K562 (cell line): ENCODE measurements at regions not wholly inside any gene's neighbourhood (a gene's known extent, or its start where the extent isn't known, plus 50 kb on each side); places are given as distances from the start of the nearest gene placed in this dataset.

Source experiments
- ATAC-seq: fragments of 200-7000 bp; cut with Tn5 transposase; 3 replicates; pipeline ENCODE4 v1.9.1; 2020; ENCODE audit warnings: moderate library complexity
- BruUV-seq: library from RNA; stranded (reverse); fragments of 400-500 nt; replicated peaks from 2 replicates; lab custom pipeline; 2021; lab: Mats Ljungman, UMichigan
- CTCF ChIA-PET: fragments of 300-600 bp; formaldehyde crosslinking; extraction: SDS; loops from one replicate; lab custom pipeline; 2021; ENCODE audit warnings: low intra/inter-chr PET ratio; lab: Yijun Ruan, JAX
- POLR2A ChIA-PET: fragments of 300-600, 350-650 bp; sonication (Branson Sonifier 250); formaldehyde crosslinking; extraction: SDS; loops from one replicate; lab custom pipeline; 2021; ENCODE audit warnings: antibody characterized with exemption, inconsistent platforms; lab: Yijun Ruan, JAX
- DNase-seq, 4 experiments: peaks; one replicate each; pipeline versions ENCODE4 v3.0.0 to v3.0.0-alpha.2; 2011 to 2018; ENCODE audit warnings: low spot score in 3 of 4, mixed read lengths in 3 of 4; ENCODE audit errors: extremely low read depth in 1 of 4
- FAIRE-seq: peaks from 2 replicates; lab custom pipeline; 2011; peaks lifted over from hg19 to GRCh38; lab: Jason Lieb, UNC
- H2AFZ ChIP-seq: 2 replicates; pipeline ENCODE4 v1.6.0; 2011; ENCODE audit warnings: low read depth, low read length, control low read depth, inconsistent platforms
- H3K27ac ChIP-seq: fragments of 200-600 bp; 3 replicates; pipeline ENCODE4 v1.8.0; 2011; ENCODE audit warnings: low read depth, mild to moderate bottlenecking, control low read depth, inconsistent platforms, low read length, moderate library complexity, mixed read lengths; ENCODE audit errors: extremely low read depth
- H3K27me3 ChIP-seq, 2 experiments: fragments of 300-600 bp in 1 of 2; 2 replicates in 1 of 2; 3 replicates in 1 of 2; pipeline versions ENCODE4 v1.6.0 to v1.8.0; 2011; ENCODE audit warnings: inconsistent platforms in 2 of 2, low read length in 2 of 2, mild to moderate bottlenecking in 1 of 2, mixed read lengths in 1 of 2, moderate library complexity in 1 of 2; ENCODE audit not compliant: control insufficient read depth in 2 of 2, insufficient read depth in 2 of 2
- H3K36me3 ChIP-seq: fragments of 300-600 bp; 3 replicates; pipeline ENCODE4 v1.8.0; 2011; ENCODE audit warnings: mild to moderate bottlenecking, low read length, inconsistent platforms; ENCODE audit not compliant: control insufficient read depth, insufficient read depth
- H3K4me1 ChIP-seq, 2 experiments: fragments of 200-600 bp in 1 of 2; replicated peaks in 1 of 2; 2 replicates in 1 of 2; 3 replicates in 1 of 2; pipeline versions ENCODE4 v1.5.1 to v1.8.0; 2011; ENCODE audit warnings: inconsistent platforms in 2 of 2, low read length in 2 of 2, mild to moderate bottlenecking in 1 of 2, mixed read lengths in 1 of 2, moderate library complexity in 1 of 2; ENCODE audit not compliant: control insufficient read depth in 2 of 2, insufficient read depth in 2 of 2
- H3K4me2 ChIP-seq: 2 replicates; pipeline ENCODE4 v1.6.1; 2011; ENCODE audit warnings: low read length, control low read depth, inconsistent platforms, mixed read lengths; ENCODE audit not compliant: insufficient read depth
- H3K4me3 ChIP-seq: fragments of 200-600 bp; sonication (generic), shearing (Covaris generic); 2 replicates; pipeline ENCODE4 v1.5.1; 2016; ENCODE audit warnings: control low read depth, inconsistent platforms
- H3K79me2 ChIP-seq: fragments of 200-600 bp; 3 replicates; pipeline ENCODE4 v1.8.0; 2011; ENCODE audit warnings: low read length, inconsistent platforms; ENCODE audit not compliant: control insufficient read depth, insufficient read depth
- H3K9ac ChIP-seq, 2 experiments: 2 replicates each; pipeline versions ENCODE4 v1.6.0 to v1.6.1; 2011; ENCODE audit warnings: low read depth in 2 of 2, low read length in 2 of 2, control low read depth in 1 of 2, inconsistent platforms in 1 of 2, mild to moderate bottlenecking in 1 of 2, mixed read lengths in 1 of 2; ENCODE audit not compliant: insufficient read depth in 1 of 2
- H3K9me1 ChIP-seq: one replicate; pipeline ENCODE4 v1.6.0; 2011; ENCODE audit warnings: inconsistent platforms, mild to moderate bottlenecking, low read length, moderate library complexity; ENCODE audit not compliant: control insufficient read depth, insufficient read depth
- H3K9me3 ChIP-seq: replicated peaks from 2 replicates; pipeline ENCODE4 v1.5.1; 2011; ENCODE audit warnings: low read depth, low read length, inconsistent platforms; ENCODE audit not compliant: control insufficient read depth, insufficient read depth
- H4K20me1 ChIP-seq: replicated peaks from 2 replicates; pipeline ENCODE4 v1.6.1; 2011; ENCODE audit warnings: low read length, inconsistent platforms, mixed read lengths; ENCODE audit not compliant: control insufficient read depth, insufficient read depth
- ATF4 ChIP-seq: fragments of 450-650 bp; formaldehyde crosslinking; IDR thresholded peaks from 2 replicates; pipeline ENCODE4 v1.4.0; 2022; ENCODE audit warnings: mild to moderate bottlenecking, moderate library complexity
- TOE1 ChIP-seq, 2 experiments: fragments of 450-650 bp in 1 of 2; sonication (generic) in 1 of 2; formaldehyde crosslinking in 1 of 2; IDR thresholded peaks; 2 replicates each; pipeline versions ENCODE4 v1.7.1 to v1.8.0; 2016 to 2022; ENCODE audit warnings: borderline replicate concordance in 2 of 2, mild to moderate bottlenecking in 2 of 2, antibody characterized with exemption in 1 of 2, inconsistent platforms in 1 of 2, low read depth in 1 of 2, missing genetic modification reagents in 1 of 2, moderate library complexity in 1 of 2
- ZFP91 ChIP-seq: sonication (generic); formaldehyde crosslinking; IDR thresholded peaks from 2 replicates; pipeline ENCODE4 v1.8.0; 2022; ENCODE audit warnings: mild to moderate bottlenecking, missing genetic modification reagents
- ZNF707 ChIP-seq: fragments of 250-450 bp; sonication (Bioruptor Pico); conservative IDR thresholded peaks from 2 replicates; pipeline ENCODE4 v1.8.0; 2022; ENCODE audit warnings: inconsistent platforms, mild to moderate bottlenecking, moderate library complexity
- WGBS: fragments of 100-300 bp; shearing (Covaris generic); methylation state at CpG from one replicate; pipeline ENCODE4 v1.1.6; 2016; ENCODE audit warnings: low coverage, mixed read lengths; ENCODE audit not compliant: insufficient coverage; ENCODE audit errors: missing lambda C conversion rate; 5-methylcytosine and 5-hydroxymethylcytosine counted together
- in situ Hi-C: fragments of 300-500 bp; cut with MboI; formaldehyde crosslinking; loops from 4 replicates; pipeline ENCODE4 v1.15.0; 2018; ENCODE audit warnings: inconsistent platforms, mixed read lengths
- intact Hi-C: fragments of 100-400 bp; cut with micrococcal nuclease; formaldehyde crosslinking; loops from 2 replicates; pipeline ENCODE4 v1.14.2; 2022
- TF ChIP-seq, protein P1 (sequence below): fragments of 250-450 bp; sonication (Bioruptor Pico); IDR thresholded peaks from 2 replicates; pipeline ENCODE4 v1.4.0; 2020; ENCODE audit warnings: borderline replicate concordance

DNA sequence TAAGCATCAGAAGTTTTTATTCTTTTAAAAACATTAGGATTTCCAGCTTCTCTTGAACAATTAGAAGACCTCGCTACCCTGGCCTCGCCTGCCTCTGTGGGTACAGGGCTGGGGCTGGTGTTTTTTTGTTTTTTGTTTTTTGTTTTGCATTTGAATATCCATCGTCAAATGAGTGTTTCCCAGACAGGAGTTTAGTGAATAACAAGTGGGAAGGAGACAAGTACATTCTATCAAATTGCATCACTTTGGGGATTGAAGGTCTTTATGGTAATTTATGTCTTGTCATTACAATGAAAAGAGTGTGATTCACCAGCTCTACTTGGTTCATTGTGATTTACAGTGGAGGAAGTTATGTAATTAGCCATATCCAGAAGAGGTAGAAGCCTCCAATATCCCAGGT, 161.1 kb upstream of the UBE2E1 start:
- intact Hi-C loops = no loop called here
- DNase-seq (no peak), FAIRE-seq (no peak), ATAC-seq (no peak)
- no TSS peak for BruUV-seq
- no peak overlapping the region for H2AFZ ChIP-seq
- H3K9me1 ChIP-seq = no peaks in the 10 kb centered on the region
- H3K9ac ChIP-seq = no peak overlapping the region
- no peaks in the 10 kb centered on the region for H3K4me1 ChIP-seq
- in situ Hi-C loops = no loop called here
- no peaks in the 10 kb centered on the region for H3K79me2 ChIP-seq
- H3K27me3 ChIP-seq = peaks cover 0 to 8% of the 10 kb centered on the region in 2 experiments; a peak in 1 of 5 replicates
- CTCF ChIA-PET = no interaction called here
- no peaks in the 10 kb centered on the region for H3K9me3 ChIP-seq
- POLR2A ChIA-PET = no interaction called here
- H3K27ac ChIP-seq = no peak overlapping the region
- H3K4me2 ChIP-seq = no peak overlapping the region
- TF ChIP-seq TOE1 (IDR thresholded peaks at IDR 0.05; ENCODE audit: borderline replicate concordance) (no peak), TOE1 (CRISPR knock-in tag; IDR thresholded peaks at IDR 0.05; ENCODE audit: borderline replicate concordance, low read depth) (no peak), ZFP91 (CRISPR knock-in tag) (no peak), ATF4 (CRISPR knock-in tag) (no peak), ZNF707 (CRISPR knock-in tag) (no peak)
- TF ChIP-seq, protein P1, sequence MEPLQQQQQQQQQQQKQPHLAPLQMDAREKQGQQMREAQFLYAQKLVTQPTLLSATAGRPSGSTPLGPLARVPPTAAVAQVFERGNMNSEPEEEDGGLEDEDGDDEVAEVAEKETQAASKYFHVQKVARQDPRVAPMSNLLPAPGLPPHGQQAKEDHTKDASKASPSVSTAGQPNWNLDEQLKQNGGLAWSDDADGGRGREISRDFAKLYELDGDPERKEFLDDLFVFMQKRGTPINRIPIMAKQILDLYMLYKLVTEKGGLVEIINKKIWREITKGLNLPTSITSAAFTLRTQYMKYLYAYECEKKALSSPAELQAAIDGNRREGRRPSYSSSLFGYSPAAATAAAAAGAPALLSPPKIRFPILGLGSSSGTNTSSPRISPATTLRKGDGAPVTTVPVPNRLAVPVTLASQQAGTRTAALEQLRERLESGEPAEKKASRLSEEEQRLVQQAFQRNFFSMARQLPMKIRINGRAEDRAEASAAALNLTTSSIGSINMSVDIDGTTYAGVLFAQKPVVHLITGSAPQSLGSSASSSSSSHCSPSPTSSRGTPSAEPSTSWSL = no peak
- H3K4me3 ChIP-seq = no peak overlapping the region
- H4K20me1 ChIP-seq = no peaks in the 10 kb centered on the region
- no peaks in the 10 kb centered on the region for H3K36me3 ChIP-seq
- WGBS = 0% methylated on average over 3 of the region's 3 CpGs
